HG03558 (cell line): ENCODE measurements at regions not wholly inside any gene's neighbourhood (a gene's known extent, or its start where the extent isn't known, plus 50 kb on each side); places are given as distances from the start of the nearest gene placed in this dataset.

Experiments
- ATAC-seq: cut with Tn5 transposase; IDR thresholded peaks from one replicate; pipeline ENCODE4 v1.9.1; 2021; ENCODE audit warnings: moderate number of reproducible peaks; ENCODE audit not compliant: unreplicated experiment; ENCODE audit errors: extremely low read depth

- ATAC-seq = no peak
Measured at GRCh38 chr11:79894111-79894510, 453.3 kb upstream of the TENM4 start.

- no peak for ATAC-seq
Measured at GRCh38 chr11:79890272-79890671, 449.4 kb upstream of the TENM4 start.

GRCh38 chr11:79864882-79865281 is 424.1 kb upstream of the TENM4 start:
- ATAC-seq = no peak

GRCh38 chr11:79860336-79860735 is 419.5 kb upstream of the TENM4 start:
- no peak for ATAC-seq

- no peak for ATAC-seq
Measured at GRCh38 chr11:79857377-79858214, 416.8 kb upstream of the TENM4 start.

GRCh38 chr11:79852176-79852575 is 411.3 kb upstream of the TENM4 start:
- no peak for ATAC-seq

GRCh38 chr11:79845002-79845709 is 404.3 kb upstream of the TENM4 start:
- no peak for ATAC-seq

GRCh38 chr11:79834015-79834414 is 393.2 kb upstream of the TENM4 start:
- no peak for ATAC-seq

- ATAC-seq = no peak
Measured at GRCh38 chr11:79830446-79830845, 389.6 kb upstream of the TENM4 start.

- no peak for ATAC-seq
Measured at GRCh38 chr11:79829891-79830290, 389.1 kb upstream of the TENM4 start.

GRCh38 chr11:79822766-79823165 is 381.9 kb upstream of the TENM4 start:
- no peak for ATAC-seq

- ATAC-seq = no peak
Measured at GRCh38 chr11:79813551-79813950, 372.7 kb upstream of the TENM4 start.

- no peak for ATAC-seq
Measured at GRCh38 chr11:79809487-79809886, 368.7 kb upstream of the TENM4 start.

GRCh38 chr11:79807506-79807905 is 366.7 kb upstream of the TENM4 start:
- no peak for ATAC-seq

GRCh38 chr11:79796704-79797103 is 355.9 kb upstream of the TENM4 start:
- ATAC-seq = no peak

- no peak for ATAC-seq
Measured at GRCh38 chr11:79794484-79795393, 353.9 kb upstream of the TENM4 start.

GRCh38 chr11:79794057-79794456 is 353.2 kb upstream of the TENM4 start:
- no peak for ATAC-seq

GRCh38 chr11:79786961-79787360 is 346.1 kb upstream of the TENM4 start:
- no peak for ATAC-seq

GRCh38 chr11:79783833-79784232 is 343.0 kb upstream of the TENM4 start:
- no peak for ATAC-seq

GRCh38 chr11:79768343-79768742 is 327.5 kb upstream of the TENM4 start:
- ATAC-seq = no peak
